ENCODE measurements at regions not wholly inside any gene's neighbourhood (a gene's known extent, or its start where the extent isn't known, plus 50 kb on each side); places are given as distances from the start of the nearest gene placed in this dataset.

DNA sequence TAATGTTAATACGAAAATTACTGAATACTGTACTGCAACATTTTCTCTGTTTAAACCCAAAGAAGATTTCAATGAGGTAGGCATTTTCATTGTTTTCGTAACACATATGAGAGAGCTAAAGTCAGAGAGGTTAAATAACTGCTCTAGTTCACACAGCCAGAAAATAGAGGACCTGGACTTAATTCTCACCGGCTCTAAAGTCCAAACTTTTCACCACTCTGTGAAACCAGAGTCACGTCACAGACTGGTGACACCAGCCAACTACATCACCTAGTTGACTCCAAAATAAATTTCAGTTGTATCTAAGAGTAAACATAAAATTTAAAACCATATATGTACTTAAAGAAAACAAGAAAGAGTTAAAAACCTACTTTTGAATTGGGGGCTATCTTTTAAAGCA is 146.7 kb downstream of the FCRL5 start:
- CTCF ChIA-PET, result no interaction called here
- ATAC-seq, result no peak
- no peaks in the 10 kb centered on the region for H3K9me3 ChIP-seq (ENCODE audit: control insufficient read depth in 1 of 2, insufficient read depth in 1 of 2, low read depth in 1 of 2, low read length in 2 of 2)
- H3K9ac ChIP-seq (ENCODE audit: low read length), result no peak overlapping the region
- TF ChIP-seq, protein P1, sequence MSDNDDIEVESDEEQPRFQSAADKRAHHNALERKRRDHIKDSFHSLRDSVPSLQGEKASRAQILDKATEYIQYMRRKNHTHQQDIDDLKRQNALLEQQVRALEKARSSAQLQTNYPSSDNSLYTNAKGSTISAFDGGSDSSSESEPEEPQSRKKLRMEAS (IDR thresholded peaks at IDR 0.05), result no peak
- TF ChIP-seq EZH2 (IDR thresholded peaks at IDR 0.05) (no peak), CBX3 (IDR thresholded peaks at IDR 0.05; ENCODE audit: low read depth) (no peak)
- intact Hi-C loops (cut with micrococcal nuclease), result no loop called here
- RAD21 ChIA-PET (ENCODE audit: low non-redundant PET in 1 of 2, low total read pairs in 2 of 2, uncharacterized antibody in 2 of 2, unreplicated experiment in 2 of 2), result no interaction called here
- H3K4me1 ChIP-seq (ENCODE audit: control insufficient read depth in 1 of 2, insufficient read depth in 2 of 2, low read length in 2 of 2), result 0 out of 4 replicates have a peak, but pooled peaks cover 0 to 7% of the 10 kb centered on the region in 2 experiments
- no TSS peak for BruUV-seq (replicated peaks)
- H3K36me3 ChIP-seq (ENCODE audit: control insufficient read depth in 1 of 2, insufficient read depth in 2 of 2, low read length in 2 of 2), result no peaks in the 10 kb centered on the region
- H3K27ac ChIP-seq (ENCODE audit: low read depth, low read length), result no peak overlapping the region
- no peaks in the 10 kb centered on the region for H3K27me3 ChIP-seq (ENCODE audit: insufficient read depth, low read length)
- no peaks in the 10 kb centered on the region for H4K20me1 ChIP-seq (ENCODE audit: insufficient read depth)
- no peak overlapping the region for H3K4me2 ChIP-seq (ENCODE audit: low read length)
- H3K4me3 ChIP-seq (replicated peaks in 1 of 2; ENCODE audit: low read depth in 1 of 2, low read length in 2 of 2), result no peak overlapping the region
- no peaks in the 10 kb centered on the region for H3K9me2 ChIP-seq (ENCODE audit: insufficient read depth)
- H2AFZ ChIP-seq (ENCODE audit: low read depth, low read length, poor library complexity, severe bottlenecking), result no peak overlapping the region
- DNase-seq (ENCODE audit: low read depth, low spot score), result no peak
- no peaks in the 10 kb centered on the region for H3K79me2 ChIP-seq (ENCODE audit: insufficient read depth, low read length)
- POLR2A ChIA-PET, result no interaction called here

DNA sequence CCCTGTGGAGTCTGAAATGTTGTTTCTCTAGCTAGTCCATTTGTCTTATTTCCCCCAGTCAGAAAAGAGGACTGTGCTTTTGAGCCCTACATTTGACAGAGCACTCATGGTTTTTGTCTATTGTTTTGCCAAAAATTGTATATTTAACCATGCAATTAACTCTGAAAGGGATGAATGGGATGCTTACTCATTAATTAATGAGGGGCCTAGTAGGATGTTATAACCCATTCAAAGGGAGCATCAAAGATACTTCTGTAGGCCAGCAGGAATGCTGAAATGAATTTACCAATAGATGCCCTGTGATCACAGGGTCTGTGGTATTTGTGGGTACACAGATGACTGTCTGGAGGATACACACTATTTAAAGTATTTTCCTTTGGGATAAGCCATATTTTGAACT is 147.7 kb downstream of the FCRL5 start:
- Histone ChIP-seq H3K27ac (ENCODE audit: low read depth, low read length) (no peak overlapping the region), H3K36me3 (ENCODE audit: control insufficient read depth in 1 of 2, insufficient read depth in 2 of 2, low read length in 2 of 2) (no peaks in the 10 kb centered on the region), H3K9me2 (ENCODE audit: insufficient read depth) (no peaks in the 10 kb centered on the region), H2AFZ (ENCODE audit: low read depth, low read length, poor library complexity, severe bottlenecking) (no peak overlapping the region), H3K4me3 (replicated peaks in 1 of 2; ENCODE audit: low read depth in 1 of 2, low read length in 2 of 2) (no peak overlapping the region), H3K79me2 (ENCODE audit: insufficient read depth, low read length) (no peaks in the 10 kb centered on the region), H3K4me1 (ENCODE audit: control insufficient read depth in 1 of 2, insufficient read depth in 2 of 2, low read length in 2 of 2) (0 out of 4 replicates have a peak, but pooled peaks cover 0 to 7% of the 10 kb centered on the region in 2 experiments), H3K4me2 (ENCODE audit: low read length) (no peak overlapping the region), H3K27me3 (ENCODE audit: insufficient read depth, low read length) (no peaks in the 10 kb centered on the region), H3K9me3 (ENCODE audit: control insufficient read depth in 1 of 2, insufficient read depth in 1 of 2, low read depth in 1 of 2, low read length in 2 of 2) (no peaks in the 10 kb centered on the region), H4K20me1 (ENCODE audit: insufficient read depth) (no peaks in the 10 kb centered on the region), H3K9ac (ENCODE audit: low read length) (no peak overlapping the region)
- RAD21 ChIA-PET (ENCODE audit: low non-redundant PET in 1 of 2, low total read pairs in 2 of 2, uncharacterized antibody in 2 of 2, unreplicated experiment in 2 of 2), result interaction anchor here in 1 of 2 experiments (0.7 kb wide), 1 partner anchor 80 kb away, joined by 4 read pairs; no protein-coding TSS in a partner anchor
- BruUV-seq (replicated peaks), result no TSS peak
- CTCF ChIA-PET, result interaction anchor here (0.8 kb wide), 1 partner anchor 101 kb away, joined by 3 read pairs; no protein-coding TSS in a partner anchor
- no peak for TF ChIP-seq CBX3 (IDR thresholded peaks at IDR 0.05; ENCODE audit: low read depth)
- TF ChIP-seq CEBPB (IDR thresholded peaks at IDR 0.05; ENCODE audit: low read depth), result no peak
- TF ChIP-seq POLR2AphosphoS5 (IDR thresholded peaks at IDR 0.05; ENCODE audit: low read depth, low read length), result no peak
- TF ChIP-seq SRF (IDR thresholded peaks at IDR 0.05; ENCODE audit: low read depth), result no peak
- no peak for TF ChIP-seq YY1 (IDR thresholded peaks at IDR 0.05; ENCODE audit: extremely low read depth, insufficient replicate concordance, low read depth, low read length)
- TF ChIP-seq EGR1 (IDR thresholded peaks at IDR 0.05; ENCODE audit: low read depth), result no peak
- TF ChIP-seq JUND (IDR thresholded peaks at IDR 0.05), result no peak
- intact Hi-C loops (cut with micrococcal nuclease), result no loop called here
- POLR2A ChIA-PET, result no interaction called here
- ATAC-seq, result no peak
- no peak for DNase-seq (ENCODE audit: low read depth, low spot score)
